ENCODE measurements at regions not wholly inside any gene's neighbourhood (a gene's known extent, or its start where the extent isn't known, plus 50 kb on each side); places are given as distances from the start of the nearest gene placed in this dataset.
"Not testable (repeated sequence)": the region's sequence is repeated elsewhere in the genome, so short reads cannot be mapped to it uniquely, and the experiment has no call there.

DNA sequence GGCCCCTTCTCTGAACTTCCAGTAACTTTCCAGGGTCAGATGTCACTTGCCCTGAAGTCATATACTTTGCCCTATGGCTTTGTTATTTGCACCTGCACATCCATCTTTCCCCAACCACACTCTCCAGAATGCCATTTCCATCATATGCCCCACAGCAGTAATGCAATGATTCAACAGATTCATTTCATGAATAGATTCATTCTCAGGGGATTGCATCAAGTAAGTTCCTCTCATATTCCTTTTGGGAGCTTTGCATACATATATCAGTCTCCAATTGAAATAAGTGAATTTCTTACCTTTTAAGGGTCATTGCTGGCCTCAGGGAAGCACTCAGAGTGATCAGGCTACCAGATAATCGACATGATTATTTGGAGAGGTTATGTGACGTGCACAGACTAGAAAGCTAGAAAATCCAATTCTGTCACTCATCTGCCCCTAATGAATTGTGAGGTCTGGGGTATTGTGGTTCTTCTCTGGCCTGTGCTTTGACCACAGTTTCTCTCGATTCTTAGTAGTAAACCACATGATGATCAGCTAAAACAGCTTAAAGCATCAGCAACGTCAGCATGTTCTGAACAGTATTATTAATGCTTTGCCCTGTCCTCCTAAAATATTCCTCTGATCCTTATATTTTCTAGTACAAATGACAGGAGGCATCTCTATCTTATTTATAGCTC, 179.9 kb downstream of the ATPSCKMT start:
- no peak for DNase-seq

DNA sequence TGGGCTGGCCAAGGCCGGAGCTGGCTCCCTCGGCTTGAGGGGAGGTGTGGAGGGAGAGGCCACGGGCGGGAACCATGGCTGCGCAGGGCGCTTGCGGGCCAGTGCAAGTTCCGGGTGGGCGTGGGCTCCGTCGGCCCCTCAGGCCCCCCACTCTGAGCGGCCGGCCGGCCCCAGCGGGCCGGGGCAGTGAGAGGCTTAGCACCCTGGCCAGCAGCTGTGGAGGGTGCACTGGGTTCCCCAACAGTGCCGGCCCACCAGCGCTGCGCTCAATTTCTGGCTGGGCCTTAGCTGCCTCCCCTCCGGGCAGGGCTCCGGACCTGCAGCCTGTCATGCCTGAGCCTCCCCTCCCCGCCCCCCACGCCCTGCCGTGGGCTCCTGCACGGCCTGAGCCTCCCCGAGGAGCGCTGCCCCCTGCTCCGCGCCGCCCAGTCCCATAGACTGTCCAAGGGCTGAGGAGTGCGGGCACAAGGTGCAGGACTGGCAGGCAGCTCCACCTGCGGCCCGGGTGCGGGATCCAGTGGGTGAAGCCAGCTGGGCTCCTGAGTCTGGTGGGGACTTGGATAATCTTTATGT, 184.2 kb downstream of the ATPSCKMT start:
- no peak for DNase-seq

DNA sequence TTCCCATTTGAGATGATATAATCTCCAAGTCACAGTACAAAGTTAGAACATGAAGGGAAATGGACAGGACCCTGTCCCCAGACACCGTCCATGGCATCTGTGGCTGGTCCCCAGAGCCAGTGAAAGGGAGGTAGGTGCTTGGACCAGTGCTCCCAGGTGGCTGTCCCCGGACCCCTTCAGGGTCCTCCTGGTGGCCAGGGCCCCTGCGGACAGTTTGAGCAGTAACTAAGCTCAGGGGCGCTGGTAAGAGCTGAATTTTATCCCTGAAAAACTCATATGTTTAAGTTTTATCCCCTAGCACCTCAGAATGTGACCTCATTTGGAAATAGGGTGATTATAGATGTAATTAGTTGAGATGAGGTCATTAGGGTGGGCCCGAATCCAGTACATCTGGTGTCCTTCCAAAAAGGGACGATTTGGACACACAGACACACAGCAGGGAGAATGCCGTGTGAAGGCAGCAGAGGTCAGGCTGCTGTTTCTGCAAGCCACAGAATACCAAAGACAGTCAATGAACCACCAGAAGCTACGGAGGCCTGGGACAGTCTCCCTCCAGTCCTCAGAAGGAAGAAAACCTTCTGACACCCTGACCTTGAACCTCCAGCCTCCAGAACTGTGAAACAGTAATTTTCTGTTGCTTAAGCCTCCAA, 185.0 kb downstream of the ATPSCKMT start:
- no peak for DNase-seq

DNA sequence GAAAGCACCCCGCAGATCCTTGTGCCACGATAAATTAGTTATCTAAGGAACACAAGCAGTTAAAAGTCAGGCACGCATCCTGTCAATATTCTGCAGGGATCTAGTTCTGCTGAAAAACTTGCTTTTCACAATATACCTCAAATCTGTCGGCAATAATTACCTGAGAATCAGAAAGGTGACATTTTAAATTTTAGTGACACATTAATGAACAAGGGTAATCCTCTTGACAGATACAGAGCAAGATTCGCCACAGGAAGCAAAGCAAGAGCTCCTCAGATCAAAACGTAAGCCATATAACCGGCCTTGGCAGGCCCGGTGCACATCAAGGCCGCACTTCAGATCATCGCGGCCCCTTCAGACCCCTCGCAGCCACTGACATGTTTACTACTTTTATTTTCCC, 185.7 kb downstream of the ATPSCKMT start:
- peak; percentile 4 for DNase-seq

DNA sequence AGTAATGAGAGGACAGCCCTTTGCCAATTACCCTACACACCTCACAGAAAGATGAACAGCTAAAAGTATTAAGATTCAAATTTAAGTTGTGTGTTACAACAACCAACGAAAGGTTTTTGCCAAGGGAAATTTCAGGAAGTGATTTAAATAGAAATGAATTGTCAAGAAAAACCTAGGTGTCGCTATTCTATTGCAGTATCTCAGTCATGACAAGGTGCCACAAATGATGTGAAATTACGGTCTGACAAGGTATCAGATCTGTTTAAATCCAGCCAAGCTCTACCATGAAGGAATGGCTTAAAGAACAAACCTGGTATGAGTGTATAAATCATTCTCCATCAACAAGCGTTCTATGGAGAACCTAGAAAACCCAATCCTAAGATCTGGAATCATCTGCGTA, 189.7 kb downstream of the ATPSCKMT start:
- DNase-seq, result no peak

DNA sequence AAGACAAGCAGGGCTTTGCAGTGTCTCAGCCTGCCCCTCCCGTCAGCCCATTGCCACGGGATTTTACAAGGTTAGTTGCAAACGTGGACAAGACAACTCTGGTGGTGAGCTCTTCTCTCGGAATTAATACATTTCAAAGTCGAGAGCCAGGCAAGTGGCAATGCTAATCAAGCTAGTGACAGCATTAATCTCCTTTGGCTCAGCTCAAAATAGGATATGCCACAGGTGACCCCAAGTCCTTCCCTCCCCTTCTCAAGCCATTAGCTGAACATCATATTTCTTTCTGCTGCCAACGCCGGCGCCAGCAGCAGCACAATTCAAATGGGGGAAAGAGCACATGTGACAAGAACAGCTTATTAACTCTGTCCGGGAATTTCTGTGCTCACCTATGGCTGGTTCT, 190.1 kb downstream of the ATPSCKMT start:
- no peak for DNase-seq

DNA sequence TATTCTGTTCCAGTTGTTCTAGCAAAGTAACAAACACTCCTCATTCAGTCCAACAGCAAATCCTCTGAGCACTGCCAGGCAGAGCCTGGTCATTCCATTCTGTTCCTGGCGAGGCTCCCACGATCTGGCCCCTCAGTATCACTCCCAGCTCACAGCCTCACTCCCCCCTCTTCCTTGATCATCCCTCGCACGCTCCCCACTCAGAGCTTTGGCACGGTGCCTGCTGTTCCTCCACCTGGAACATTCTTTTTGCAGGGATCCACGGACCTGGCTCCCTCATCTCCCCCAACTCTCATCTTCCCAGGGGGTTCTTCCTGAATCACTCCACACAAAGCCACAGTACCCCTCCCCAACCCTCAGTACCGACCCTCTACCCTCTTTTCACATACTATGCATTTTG, 192.3 kb downstream of the ATPSCKMT start:
- DNase-seq, result no peak

DNA sequence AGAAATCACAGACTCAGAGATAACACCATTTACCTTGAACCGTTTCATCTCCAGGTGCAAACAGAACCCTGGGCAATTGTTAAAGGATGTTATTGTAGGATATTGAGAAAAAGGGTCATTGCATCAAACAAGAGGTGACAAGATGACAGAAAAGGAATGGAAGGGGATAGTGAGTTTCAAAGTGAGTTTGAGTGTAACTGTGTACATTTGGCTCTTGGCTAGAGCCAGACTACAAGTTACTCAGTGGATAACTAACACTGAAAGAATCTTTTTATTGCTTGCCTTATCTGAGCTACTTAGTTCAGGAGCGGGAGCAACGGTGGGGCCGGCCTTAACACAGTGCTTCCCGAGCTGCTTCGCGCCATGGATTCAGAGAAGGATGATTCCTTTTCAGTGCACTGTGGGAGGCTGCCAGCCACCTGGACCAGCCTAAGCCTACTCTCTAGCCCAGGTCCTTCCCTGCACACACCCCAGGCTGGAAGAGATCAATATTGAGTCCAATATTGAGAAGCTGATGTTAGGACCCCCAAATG, 193.4 kb downstream of the ATPSCKMT start:
- DNase-seq, result no peak

DNA sequence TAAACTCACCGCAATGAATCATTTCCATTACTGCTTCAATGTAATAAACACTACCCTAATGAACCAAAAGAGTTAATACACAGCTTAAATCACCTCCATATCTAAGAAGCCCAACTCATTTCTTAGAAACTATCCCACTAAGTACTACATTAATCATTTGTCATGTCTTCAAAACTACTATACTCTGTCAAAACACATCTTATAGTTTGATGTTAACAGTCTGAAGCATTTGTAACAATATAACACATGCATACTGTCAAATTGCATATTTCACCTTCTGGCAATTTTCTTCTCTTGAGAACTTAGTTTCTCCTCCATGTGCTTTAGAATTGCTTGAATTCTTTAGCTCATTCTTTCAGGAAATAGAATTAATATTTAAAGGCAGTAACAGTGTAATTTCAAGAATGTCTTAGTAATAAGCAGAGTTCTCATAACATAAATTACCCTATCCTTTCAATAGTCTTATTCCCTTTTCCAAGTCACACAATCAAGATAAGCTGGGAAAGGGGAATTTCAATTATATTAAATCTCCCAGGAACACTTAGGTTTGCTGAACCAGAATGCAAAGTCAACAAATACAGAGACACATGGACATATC, 199.7 kb downstream of the ATPSCKMT start:
- DNase-seq, result no peak

DNA sequence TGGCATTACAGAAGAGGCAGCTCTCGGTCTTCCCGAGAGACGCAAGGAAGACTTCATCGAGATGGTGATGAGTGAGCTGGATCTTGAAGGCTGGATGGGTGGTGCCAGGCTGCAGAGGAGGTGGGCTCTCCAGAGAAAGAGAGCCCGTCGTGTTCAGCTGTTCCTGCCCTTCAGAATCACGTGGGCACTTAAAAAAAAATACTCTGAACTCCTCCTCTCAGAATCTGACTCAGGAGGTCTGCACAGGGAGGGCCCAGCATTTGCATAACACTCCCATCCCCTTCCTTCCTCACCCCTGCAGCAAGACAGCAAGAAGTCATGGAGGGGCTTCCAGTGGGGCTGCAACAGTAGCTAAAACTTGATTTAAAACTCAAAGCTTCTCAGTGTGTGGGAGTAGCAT, 203.0 kb downstream of the ATPSCKMT start:
- DNase-seq, result no peak

DNA sequence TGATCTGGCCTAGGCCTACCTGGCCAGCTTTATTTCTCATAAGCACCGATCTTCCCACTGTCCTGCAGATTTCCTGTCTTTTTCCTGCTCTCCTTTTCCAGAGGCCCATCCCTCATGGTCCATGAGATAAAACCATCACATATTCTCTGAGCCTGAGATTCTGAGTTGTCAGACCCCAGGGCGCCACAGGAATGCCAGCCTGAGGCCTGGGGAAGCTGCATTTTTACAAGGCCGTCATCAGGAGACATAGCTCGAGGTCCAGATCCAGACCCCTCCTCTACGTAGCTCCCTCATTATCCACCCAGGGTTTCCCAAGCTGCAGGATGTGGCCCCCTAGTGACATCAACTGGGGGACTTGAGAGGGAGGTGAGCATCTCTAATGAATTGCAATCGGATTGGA, 204.3 kb downstream of the ATPSCKMT start:
- DNase-seq, result no peak

DNA sequence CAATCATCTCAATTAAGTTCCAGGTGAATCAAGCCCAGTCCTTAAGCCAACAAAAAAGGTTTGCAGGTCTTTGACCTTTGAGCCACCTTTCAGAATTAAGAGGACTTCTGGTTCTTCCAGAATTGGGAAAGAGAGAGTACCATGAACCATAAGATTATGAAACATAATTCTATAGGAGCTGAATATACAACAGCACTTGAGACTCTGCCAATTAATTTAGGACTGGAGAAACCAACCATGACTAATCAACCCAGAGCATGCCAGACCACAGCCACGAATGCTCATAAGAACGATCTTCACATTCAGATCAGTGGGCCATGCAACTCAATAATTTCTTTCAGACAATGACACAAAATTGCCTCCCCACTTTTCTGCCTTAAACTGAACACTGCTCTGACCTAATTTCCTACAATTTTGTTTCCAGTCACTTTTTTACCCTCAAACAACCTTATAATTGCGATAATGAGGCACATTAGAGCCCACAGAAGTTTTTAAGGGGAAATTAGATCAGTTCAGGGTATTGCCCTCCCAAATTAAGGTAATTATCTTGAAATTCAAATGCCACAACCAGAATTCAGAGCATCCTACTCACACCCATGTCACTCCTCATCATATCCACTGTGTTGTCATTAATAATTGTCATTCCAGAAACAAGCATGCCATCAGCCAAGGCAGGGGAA, 213.4 kb downstream of the ATPSCKMT start:
- DNase-seq, result peak; percentile 37

DNA sequence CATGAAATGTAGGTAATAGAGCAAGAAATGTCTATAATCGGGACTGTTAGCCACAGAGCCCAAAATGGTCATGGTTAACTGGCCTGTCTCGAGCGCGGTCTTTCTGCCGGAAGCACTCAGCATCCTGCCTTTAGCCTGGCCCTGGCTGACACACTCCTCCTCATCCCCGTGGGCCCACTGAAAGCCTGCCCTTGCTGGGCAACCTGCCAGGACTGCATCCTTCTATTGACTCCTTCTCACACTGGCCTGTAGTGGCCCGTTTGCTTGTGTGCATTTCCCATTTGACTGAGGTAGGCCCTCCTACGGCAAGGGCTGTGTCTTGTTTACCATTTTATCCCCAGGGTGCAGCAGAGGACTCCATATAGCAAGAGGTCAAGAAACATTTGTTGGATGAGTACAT, 215.7 kb downstream of the ATPSCKMT start:
- DNase-seq, result peak; percentile 91

DNA sequence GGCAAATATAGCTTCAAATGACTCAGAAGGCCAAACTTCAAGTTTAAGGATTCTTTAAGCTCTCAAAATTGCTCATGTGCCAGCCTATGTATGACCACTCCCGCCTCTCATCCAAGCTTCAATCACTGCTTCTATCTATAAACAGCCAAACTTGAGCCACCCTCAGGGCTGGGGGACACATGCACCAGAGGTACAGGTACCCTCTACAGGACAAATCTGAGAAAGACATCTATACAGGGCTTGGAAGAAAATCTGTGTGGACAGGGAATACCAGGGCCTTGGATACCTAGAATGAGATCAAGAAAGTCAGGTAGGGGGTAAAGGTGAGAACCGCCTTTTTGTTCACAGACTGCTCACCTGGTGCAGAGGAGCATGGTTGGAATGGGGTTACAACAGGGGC, 217.9 kb downstream of the ATPSCKMT start:
- no peak for DNase-seq

DNA sequence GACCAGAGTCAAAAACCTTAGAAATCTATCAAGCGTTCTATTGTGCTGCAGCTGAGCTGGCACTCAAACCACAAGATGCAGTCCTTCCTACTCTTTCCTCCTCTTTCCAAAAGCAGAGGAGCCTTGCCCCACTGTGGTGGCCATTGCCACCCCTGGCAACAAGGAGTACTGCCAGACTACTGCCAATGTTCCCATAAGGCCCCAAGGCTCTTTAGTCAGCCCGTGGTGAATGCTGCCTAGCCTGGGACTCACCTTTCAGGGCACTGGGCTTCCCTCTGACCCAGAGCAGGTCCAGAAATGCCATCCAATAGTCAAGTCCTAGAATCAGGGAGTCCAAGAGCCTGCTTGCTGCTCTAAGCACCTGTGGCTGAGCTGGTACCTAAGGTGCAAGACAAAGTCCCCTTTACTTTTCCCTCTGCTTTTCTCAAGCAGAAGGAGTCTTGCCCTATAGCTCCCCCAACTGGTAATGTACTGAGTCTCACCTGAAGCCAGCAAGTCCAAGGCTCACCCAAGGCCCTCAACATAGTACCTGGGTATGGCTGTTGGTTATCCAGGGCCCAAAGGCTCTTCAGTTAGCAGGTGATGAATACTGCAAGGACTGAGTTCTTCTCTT, 219.4 kb downstream of the ATPSCKMT start:
- DNase-seq, result no peak

DNA sequence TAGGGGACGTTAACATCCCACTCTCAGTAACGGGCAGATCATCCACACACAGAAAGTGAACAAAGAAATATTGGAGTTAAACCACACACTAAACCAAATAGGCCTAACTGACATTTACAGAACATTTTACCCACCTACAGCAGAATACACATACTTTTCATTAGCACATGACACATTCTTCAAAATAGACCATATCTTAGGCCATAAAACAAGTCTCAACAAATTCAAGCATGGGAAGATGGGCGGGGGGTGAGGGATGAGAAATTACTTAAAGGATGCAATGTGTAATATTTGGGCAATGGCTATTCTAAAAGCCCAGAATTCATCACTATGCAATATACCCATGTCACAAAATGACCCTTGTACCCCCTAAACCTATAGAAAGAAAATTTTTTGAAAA, 226.2 kb downstream of the ATPSCKMT start:
- no peak for DNase-seq

DNA sequence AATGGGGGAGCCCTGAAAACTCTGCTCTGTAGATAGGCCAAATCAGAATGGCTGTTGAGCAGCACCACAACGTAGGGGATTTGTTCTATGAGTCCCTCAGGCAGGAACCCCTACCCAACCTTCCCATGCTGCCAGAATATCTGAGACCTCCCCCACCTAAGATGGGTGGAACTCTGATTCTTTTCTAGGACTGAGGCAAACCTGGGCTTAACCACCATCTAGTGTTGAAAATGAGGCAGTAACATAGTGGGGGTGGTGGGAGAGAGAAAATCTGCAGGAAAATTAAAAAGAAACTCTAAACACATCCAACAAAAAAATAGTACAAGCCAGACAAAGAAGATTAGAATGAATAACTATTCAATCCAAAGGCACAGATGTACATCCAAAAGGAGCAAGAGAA, 228.4 kb downstream of the ATPSCKMT start:
- no peak for DNase-seq

DNA sequence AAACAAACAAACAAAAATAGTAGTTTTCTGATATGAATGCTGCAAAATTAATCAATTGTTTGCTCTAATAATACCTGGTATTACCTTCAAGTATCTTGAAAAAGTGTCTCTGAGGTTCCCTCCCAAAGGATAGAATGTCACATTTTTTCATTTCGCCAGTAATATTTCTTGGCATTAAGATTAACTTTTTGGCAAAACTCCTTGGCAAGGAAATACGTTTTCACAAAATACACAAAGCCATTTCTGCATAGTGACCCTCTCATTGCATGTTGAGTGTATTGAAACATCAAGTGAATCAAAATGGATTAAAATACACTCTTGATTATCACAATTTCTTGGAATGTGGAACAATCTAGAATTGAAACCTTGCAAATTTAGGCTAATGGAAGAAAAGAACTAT, 230.5 kb downstream of the ATPSCKMT start:
- no peak for DNase-seq

DNA sequence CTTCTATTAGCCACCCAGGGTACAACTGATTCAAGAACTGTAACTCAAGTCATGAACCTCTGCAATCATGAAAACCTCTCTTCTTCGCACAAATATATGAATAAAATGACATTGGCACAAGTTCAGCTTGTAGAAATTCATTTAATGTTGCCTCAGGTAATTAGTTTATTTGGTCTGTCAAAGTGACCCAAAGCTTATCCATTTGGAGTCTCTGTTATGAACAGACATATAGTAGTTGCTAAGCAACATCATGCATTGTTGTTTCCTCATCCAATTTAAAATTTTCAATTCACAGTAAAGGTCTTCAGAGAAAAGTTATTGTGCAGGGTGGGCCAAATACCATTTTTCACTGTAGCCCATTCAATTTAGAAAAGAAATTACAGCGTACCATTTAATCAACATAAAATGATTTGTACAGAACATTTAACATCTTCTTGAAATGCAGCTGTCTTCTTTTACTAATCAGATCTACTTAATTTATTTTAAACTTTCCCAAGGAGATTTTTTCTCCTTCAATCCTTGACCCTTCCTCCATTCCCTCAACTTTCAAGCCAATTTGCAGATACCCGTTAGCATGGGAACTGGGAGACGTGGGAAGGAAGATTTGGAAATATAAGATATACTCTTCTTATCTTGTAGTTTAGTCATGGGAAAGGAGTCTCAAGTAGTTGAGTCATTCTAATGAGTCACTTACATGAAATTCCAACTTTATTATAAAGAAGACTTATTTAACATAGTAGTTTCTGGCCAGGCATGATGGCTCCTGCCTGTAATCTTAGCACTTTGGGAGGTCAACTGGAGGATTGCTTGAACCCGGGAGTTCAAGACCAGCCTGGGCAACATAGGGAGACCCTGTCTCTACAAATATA, 231.3 kb downstream of the ATPSCKMT start:
- DNase-seq, result no peak

DNA sequence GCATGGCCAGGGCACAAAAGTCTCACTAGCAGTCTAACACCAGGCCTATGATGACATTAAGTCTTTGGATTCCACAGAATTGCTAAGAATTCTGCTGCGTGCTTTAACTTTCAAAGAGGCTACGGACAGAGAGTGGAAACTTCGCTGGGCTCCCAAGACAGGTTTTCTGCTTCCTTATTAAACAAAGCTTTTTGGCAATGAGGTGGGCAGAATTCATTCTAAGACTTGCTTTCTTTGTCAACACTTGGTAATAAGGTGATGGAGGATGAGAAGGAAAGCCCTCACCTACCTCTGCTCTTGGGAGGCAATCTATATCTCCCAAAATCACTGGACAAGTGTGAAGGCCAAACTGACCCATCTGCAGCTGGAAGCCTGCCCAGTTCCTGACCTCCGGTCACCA, 231.9 kb downstream of the ATPSCKMT start:
- DNase-seq, result no peak

DNA sequence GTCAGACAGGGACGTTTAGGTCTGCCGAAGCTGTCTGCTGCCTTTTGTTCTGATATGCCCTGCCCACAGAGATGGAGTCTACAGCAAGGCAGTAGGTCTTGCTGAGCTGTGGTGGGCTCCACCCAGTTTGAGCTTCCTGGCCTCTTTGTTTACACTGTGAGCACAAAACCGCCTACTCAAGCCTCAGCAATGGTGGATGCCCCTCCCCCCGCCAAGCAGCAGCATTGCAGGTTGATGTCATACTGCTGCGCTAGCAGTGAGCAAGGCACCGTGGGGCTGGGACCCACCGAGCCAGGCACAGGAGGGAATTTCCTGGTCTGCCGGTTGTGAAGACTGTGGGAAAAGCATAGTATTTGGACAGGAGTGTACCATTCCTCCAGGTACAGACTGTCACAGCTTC, 233.1 kb downstream of the ATPSCKMT start:
- DNase-seq, result not testable (repeated sequence)

DNA sequence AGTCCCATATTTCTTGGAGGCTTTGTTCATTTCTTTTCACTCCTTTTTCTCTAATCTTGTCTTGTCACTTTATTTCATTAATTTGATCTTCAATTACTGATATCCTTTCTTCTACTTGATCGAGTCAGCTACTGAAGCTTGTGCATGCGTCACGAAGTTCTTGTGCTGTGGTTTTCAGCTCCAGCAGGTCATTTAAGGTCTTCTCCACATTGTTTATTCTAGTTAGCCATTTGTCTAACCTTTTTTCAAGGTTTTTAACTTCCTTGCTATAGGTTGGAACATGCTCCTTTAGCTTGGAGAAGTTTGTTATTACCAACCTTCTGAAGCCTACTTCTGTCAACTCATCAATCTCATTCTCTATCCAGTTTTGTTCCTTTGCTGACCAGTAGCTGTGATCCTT, 234.0 kb downstream of the ATPSCKMT start:
- not testable (repeated sequence) for DNase-seq

All from DMS79 treated with DMSO at 0.1 percent for 48 hours (cell line).